ENCODE measurements at regions not wholly inside any gene's neighbourhood (a gene's known extent, or its start where the extent isn't known, plus 50 kb on each side); places are given as distances from the start of the nearest gene placed in this dataset.

DNA sequence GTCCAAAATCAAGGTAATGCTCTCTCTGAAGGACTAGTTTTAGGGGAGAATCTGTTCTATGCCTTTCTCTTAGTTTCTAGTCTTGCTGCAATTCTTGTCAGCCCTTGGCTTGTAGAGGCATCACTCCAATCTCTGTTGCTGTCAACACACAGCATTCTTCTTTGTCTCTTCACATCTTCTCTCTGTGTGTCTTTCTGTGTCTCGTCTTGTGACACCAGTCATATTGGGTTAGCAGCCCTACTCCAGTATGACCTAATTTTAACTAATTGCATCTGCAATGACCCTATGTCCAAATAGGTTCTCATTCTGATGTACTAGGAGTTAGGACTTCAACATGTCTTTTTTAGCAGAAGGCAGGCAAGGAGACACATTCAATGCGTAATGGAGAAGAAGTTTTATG, 1110.6 kb downstream of the DTWD2 start:
- H3K79me2 ChIP-seq (replicated peaks; ENCODE audit: insufficient read depth), result no peaks in the 10 kb centered on the region
- no peaks in the 10 kb centered on the region for H3K9me2 ChIP-seq (ENCODE audit: insufficient read depth)
- H3K27me3 Mint-ChIP-seq (ENCODE audit: insufficient read depth, low read depth, poor library complexity), result no peaks in the 10 kb centered on the region
- peaks cover 6% of the 10 kb centered on the region; the same call in 2 of the 3 replicates for H3K9me3 Mint-ChIP-seq
- H3K36me3 Mint-ChIP-seq (ENCODE audit: low read depth), result peaks cover 2% of the 10 kb centered on the region; the same call in 1 of the 3 replicates
- no peaks in the 10 kb centered on the region for H4K20me1 ChIP-seq (replicated peaks; ENCODE audit: insufficient read depth)
- TF ChIP-seq, protein P1, sequence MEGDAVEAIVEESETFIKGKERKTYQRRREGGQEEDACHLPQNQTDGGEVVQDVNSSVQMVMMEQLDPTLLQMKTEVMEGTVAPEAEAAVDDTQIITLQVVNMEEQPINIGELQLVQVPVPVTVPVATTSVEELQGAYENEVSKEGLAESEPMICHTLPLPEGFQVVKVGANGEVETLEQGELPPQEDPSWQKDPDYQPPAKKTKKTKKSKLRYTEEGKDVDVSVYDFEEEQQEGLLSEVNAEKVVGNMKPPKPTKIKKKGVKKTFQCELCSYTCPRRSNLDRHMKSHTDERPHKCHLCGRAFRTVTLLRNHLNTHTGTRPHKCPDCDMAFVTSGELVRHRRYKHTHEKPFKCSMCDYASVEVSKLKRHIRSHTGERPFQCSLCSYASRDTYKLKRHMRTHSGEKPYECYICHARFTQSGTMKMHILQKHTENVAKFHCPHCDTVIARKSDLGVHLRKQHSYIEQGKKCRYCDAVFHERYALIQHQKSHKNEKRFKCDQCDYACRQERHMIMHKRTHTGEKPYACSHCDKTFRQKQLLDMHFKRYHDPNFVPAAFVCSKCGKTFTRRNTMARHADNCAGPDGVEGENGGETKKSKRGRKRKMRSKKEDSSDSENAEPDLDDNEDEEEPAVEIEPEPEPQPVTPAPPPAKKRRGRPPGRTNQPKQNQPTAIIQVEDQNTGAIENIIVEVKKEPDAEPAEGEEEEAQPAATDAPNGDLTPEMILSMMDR (conservative IDR thresholded peaks at IDR 0.05; ENCODE audit: low read depth in 2 of 2), result no peak
- TF ChIP-seq ZNF114 (CRISPR knock-in tag; IDR thresholded peaks at IDR 0.05) (no peak), NANOG (IDR thresholded peaks at IDR 0.05; ENCODE audit: borderline replicate concordance) (no peak), ETS1 (IDR thresholded peaks at IDR 0.05) (no peak), EZH2phosphoT487 (IDR thresholded peaks at IDR 0.05; ENCODE audit: unreplicated experiment) (no peak), ZNF462 (CRISPR knock-in tag; IDR thresholded peaks at IDR 0.05) (no peak), JUNB (IDR thresholded peaks at IDR 0.05; ENCODE audit: unreplicated experiment) (no peak), STAT1 (IDR thresholded peaks at IDR 0.05; ENCODE audit: unreplicated experiment) (no peak), ZNF331 (CRISPR knock-in tag; IDR thresholded peaks at IDR 0.05; ENCODE audit: low read depth) (no peak), POLR2AphosphoS5 (IDR thresholded peaks at IDR 0.05; ENCODE audit: low read depth) (no peak)
- TF ChIP-seq, protein P2, sequence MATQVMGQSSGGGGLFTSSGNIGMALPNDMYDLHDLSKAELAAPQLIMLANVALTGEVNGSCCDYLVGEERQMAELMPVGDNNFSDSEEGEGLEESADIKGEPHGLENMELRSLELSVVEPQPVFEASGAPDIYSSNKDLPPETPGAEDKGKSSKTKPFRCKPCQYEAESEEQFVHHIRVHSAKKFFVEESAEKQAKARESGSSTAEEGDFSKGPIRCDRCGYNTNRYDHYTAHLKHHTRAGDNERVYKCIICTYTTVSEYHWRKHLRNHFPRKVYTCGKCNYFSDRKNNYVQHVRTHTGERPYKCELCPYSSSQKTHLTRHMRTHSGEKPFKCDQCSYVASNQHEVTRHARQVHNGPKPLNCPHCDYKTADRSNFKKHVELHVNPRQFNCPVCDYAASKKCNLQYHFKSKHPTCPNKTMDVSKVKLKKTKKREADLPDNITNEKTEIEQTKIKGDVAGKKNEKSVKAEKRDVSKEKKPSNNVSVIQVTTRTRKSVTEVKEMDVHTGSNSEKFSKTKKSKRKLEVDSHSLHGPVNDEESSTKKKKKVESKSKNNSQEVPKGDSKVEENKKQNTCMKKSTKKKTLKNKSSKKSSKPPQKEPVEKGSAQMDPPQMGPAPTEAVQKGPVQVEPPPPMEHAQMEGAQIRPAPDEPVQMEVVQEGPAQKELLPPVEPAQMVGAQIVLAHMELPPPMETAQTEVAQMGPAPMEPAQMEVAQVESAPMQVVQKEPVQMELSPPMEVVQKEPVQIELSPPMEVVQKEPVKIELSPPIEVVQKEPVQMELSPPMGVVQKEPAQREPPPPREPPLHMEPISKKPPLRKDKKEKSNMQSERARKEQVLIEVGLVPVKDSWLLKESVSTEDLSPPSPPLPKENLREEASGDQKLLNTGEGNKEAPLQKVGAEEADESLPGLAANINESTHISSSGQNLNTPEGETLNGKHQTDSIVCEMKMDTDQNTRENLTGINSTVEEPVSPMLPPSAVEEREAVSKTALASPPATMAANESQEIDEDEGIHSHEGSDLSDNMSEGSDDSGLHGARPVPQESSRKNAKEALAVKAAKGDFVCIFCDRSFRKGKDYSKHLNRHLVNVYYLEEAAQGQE (IDR thresholded peaks at IDR 0.05; ENCODE audit: unreplicated experiment), result no peak
- no peaks in the 10 kb centered on the region for H3K4me1 ChIP-seq (ENCODE audit: insufficient read depth)
- DNase-seq (ENCODE audit: low spot score) (no peak), ATAC-seq (no peak)
- no peak overlapping the region for H3K4me2 ChIP-seq
- H3K4me3 Mint-ChIP-seq, result no peak overlapping the region
- no peaks in the 10 kb centered on the region for H3K36me3 ChIP-seq (ENCODE audit: insufficient read depth)
- no peak overlapping the region for H3K4me3 ChIP-seq
- H3F3A ChIP-seq (replicated peaks; ENCODE audit: low read depth), result no peaks in the 10 kb centered on the region
- H3K27me3 ChIP-seq (ENCODE audit: insufficient read depth), result no peaks in the 10 kb centered on the region
- H2AFZ ChIP-seq, result no peak overlapping the region
- peaks cover 5% of the 10 kb centered on the region; the same call in 2 of the 3 replicates for H3K4me1 Mint-ChIP-seq
- H3K27ac ChIP-seq (ENCODE audit: low read depth), result no peak overlapping the region
- no peak overlapping the region for H3K27ac Mint-ChIP-seq

Data from GM23338 (cell line).